ENCODE measurements at regions not wholly inside any gene's neighbourhood (a gene's known extent, or its start where the extent isn't known, plus 50 kb on each side); places are given as distances from the start of the nearest gene placed in this dataset.

- TF ChIP-seq POLR2A (IDR thresholded peaks at IDR 0.05) (no peak), CTCF (IDR thresholded peaks at IDR 0.05) (no peak), POLR2AphosphoS5 (IDR thresholded peaks at IDR 0.05; ENCODE audit: insufficient read depth in 1 of 2, low read depth in 1 of 2) (no peak)
Observed at GRCh38 chr6:28600245-28600644, 74.6 kb downstream of the GPX5 start.
